GM10266 (cell line): ENCODE measurements at regions not wholly inside any gene's neighbourhood (a gene's known extent, or its start where the extent isn't known, plus 50 kb on each side); places are given as distances from the start of the nearest gene placed in this dataset.

Experiments used
- DNase-seq: peaks from one replicate; pipeline ENCODE4 v3.0.0; 2012; ENCODE audit errors: extremely low spot score
- TF ChIP-seq, protein P1 (sequence below): IDR thresholded peaks from 2 replicates; pipeline ENCODE4 v1.5.1; 2012; ENCODE audit warnings: mild to moderate bottlenecking, low read depth; ENCODE audit not compliant: control insufficient read depth, insufficient read depth; ENCODE audit errors: missing control alignments

DNA sequence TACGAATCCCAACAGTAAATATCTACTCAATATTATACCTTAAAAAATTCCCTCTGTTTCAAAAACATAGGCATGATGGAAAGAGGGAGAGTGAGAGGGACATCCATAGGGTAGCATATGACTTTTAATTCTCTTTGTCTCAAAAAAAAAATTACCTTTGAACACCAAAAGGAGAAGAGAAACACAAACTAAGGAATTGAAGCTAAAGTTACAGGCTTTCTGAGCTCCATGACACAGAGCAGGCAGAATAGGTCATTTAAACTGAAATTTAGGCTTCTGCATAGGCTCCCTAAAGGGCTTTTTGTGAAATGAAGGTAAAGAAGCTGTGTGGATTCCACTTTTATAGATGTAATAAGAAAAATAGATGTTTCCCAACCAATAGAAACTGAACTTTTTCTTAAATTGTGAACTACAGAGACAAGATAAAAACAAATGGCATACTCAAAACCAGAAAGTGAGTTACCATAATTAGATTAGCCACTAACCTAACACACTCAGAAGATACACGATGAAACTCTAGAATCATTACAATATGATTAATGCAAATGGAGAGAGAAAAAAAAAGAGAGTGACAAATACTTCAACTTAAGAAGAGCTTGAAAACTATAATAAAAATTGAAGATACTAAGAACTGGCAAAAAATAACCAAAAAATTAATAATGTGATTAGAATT is 584.6 kb downstream of the GABRG1 start:
- TF ChIP-seq, protein P1, sequence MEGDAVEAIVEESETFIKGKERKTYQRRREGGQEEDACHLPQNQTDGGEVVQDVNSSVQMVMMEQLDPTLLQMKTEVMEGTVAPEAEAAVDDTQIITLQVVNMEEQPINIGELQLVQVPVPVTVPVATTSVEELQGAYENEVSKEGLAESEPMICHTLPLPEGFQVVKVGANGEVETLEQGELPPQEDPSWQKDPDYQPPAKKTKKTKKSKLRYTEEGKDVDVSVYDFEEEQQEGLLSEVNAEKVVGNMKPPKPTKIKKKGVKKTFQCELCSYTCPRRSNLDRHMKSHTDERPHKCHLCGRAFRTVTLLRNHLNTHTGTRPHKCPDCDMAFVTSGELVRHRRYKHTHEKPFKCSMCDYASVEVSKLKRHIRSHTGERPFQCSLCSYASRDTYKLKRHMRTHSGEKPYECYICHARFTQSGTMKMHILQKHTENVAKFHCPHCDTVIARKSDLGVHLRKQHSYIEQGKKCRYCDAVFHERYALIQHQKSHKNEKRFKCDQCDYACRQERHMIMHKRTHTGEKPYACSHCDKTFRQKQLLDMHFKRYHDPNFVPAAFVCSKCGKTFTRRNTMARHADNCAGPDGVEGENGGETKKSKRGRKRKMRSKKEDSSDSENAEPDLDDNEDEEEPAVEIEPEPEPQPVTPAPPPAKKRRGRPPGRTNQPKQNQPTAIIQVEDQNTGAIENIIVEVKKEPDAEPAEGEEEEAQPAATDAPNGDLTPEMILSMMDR = no peak
- DNase-seq = no peak

DNA sequence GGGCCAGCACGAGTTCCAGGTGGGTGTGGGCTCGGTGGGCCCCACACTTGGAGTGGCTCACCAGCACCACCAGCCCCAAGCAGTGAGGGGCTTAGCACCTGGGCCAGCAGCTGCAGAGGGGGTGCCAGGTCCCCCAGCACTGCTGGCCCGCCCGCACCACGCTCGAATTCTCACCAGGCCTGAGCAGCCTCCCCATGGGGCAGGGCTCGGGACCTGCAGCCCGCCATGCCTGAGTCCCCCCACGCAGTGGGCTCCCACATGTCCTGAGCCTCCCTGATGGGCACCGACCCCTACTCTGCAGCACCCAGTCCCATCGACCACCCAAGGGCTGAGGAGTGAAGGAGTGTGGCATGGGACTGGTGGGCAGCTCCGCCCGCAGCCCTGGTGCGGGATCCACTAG is 593.4 kb downstream of the GABRG1 start:
- no peak for DNase-seq
- TF ChIP-seq, protein P1 = no peak

GRCh38 chr4:45527160-45527559 is 596.7 kb downstream of the GABRG1 start:
- TF ChIP-seq, protein P1 = no peak
- no peak for DNase-seq

GRCh38 chr4:45518832-45519231 is 605.0 kb downstream of the GABRG1 start:
- TF ChIP-seq, protein P1 = no peak
- DNase-seq = no peak

DNA sequence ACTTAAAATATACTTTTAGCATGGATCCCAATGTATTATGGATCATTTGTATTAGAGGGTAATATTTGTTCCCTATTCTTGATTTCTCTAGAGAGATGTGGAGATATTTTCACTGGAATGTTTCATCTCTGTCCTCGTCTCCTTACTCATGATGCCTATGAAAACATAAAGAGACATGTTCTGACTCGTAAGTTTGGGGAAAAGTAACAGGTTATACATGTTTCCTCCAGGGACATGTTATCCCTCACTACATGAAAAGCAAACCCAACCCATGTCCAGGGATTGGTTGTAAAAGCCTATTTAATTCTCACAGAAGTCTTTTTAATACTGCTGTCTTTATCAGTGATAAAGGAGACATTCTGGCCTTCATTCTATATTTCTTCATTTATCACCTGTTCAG is 621.4 kb downstream of the GABRG1 start:
- no peak for DNase-seq
- TF ChIP-seq, protein P1 = no peak

DNA sequence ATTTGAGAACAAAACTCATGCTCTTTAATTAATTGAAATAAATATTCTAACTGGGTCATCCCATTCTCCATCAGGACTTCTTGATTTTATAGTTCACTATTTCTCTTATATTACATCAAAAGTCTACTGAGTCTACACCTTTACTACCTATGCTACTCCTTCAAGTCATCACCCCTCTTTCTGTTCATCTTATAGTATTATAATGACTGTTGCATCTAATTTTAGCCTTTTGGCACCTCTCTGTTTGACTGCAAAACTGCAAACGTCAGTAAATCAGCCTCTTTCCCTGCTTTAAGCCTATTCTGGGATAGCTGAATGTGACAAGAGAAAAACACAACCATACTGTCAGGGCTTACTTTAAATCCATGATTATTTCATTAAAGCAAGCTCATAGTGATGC is 639.1 kb downstream of the GABRG1 start:
- no peak for DNase-seq
- TF ChIP-seq, protein P1 = no peak

DNA sequence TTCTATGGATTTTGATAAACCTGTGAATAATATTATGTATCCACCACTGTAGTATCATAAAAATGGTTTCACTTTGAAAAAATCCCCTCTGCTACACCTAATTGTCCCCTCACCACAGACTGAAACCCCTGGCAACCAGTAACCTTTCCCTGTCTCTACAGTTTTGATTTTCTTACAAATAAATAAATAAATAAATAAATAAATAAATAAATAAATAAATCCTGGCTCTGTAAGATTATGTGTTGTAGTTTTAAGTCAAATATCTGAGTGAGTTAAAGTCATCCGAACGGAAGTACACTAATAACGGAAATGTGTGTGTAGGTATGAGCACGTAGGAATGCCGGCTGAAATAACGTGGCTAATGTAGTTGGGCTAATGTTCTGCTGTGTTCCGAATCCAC is 641.5 kb downstream of the GABRG1 start:
- TF ChIP-seq, protein P1 = no peak
- DNase-seq = no peak
